ENCODE measurements at regions not wholly inside any gene's neighbourhood (a gene's known extent, or its start where the extent isn't known, plus 50 kb on each side); places are given as distances from the start of the nearest gene placed in this dataset.

DNA sequence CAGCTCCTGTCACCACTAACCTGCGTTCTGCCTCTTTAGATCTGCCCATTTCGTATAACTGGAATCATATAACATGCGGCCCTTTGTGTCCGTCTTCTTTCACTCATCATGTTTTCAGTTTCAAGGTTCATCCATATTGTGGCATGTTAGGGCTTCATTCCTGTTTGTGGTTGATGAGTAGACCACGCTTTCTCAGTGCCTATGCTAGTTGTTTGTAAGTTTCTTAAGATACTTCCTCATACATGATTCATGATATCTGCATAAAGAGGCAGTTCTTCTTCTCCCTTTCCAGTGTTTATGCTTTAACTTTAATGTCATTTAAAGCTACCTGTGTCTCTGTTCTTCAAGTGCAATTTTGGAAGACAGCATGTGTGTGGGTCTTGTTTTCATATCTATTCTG, 79.5 kb upstream of the FAM20C start (continued):
- TF ChIP-seq SAP30 (IDR thresholded peaks at IDR 0.05; ENCODE audit: insufficient read depth, insufficient replicate concordance, low read length) (no peak), CEBPB (IDR thresholded peaks at IDR 0.05; ENCODE audit: low read depth, low read length) (no peak)

Data from H1 (cell line).